Panc1 (cell line): ENCODE measurements at regions not wholly inside any gene's neighbourhood (a gene's known extent, or its start where the extent isn't known, plus 50 kb on each side); places are given as distances from the start of the nearest gene placed in this dataset.

Experiments
- ATAC-seq: fragments of 200-7000 bp; cut with Tn5 transposase; 2 replicates; pipeline ENCODE4 v1.9.1; 2020; ENCODE audit warnings: mild to moderate bottlenecking, moderate library complexity
- BruUV-seq: library from RNA; stranded (reverse); fragments of 400-500 nt; replicated peaks from 2 replicates; lab custom pipeline; 2021; lab: Mats Ljungman, UMichigan
- CTCF ChIA-PET: fragments of 300-600 bp; sonication (Branson Sonifier 250); formaldehyde crosslinking; loops from one replicate; lab custom pipeline; 2022; ENCODE audit warnings: antibody characterized with exemption; lab: Charles Lee
- POLR2A ChIA-PET: fragments of 300-600 bp; sonication (Branson Sonifier 250); formaldehyde crosslinking; loops from one replicate; lab custom pipeline; 2022; ENCODE audit warnings: antibody characterized with exemption; lab: Charles Lee
- DNase-seq: peaks from one replicate; pipeline ENCODE4 v3.0.0-alpha.2; 2010; ENCODE audit warnings: low read depth, low spot score
- H3K27ac ChIP-seq: 2 replicates; pipeline ENCODE4 v1.5.1; 2011; ENCODE audit warnings: mild to moderate bottlenecking, low read length, inconsistent platforms
- H3K27me3 ChIP-seq: fragments of 200-500 bp; sonication (Bioruptor generic); 2 replicates; pipeline ENCODE4 v1.6.0; 2014; ENCODE audit warnings: low read length, inconsistent platforms; ENCODE audit not compliant: control insufficient read depth, insufficient read depth
- H3K36me3 ChIP-seq: fragments of 200-500 bp; sonication (Bioruptor generic); 2 replicates; pipeline ENCODE4 v1.5.1; 2014; ENCODE audit warnings: inconsistent platforms, mild to moderate bottlenecking, low read length, moderate library complexity; ENCODE audit not compliant: control insufficient read depth, insufficient read depth
- H3K4me1 ChIP-seq: 2 replicates; pipeline ENCODE4 v1.5.1; 2011; ENCODE audit warnings: inconsistent platforms, mild to moderate bottlenecking, low read length, moderate library complexity; ENCODE audit not compliant: control insufficient read depth, insufficient read depth
- H3K4me3 ChIP-seq, 2 experiments: 2 replicates each; pipeline ENCODE4 v1.5.1; 2011 to 2012; ENCODE audit warnings: low read depth in 2 of 2, low read length in 2 of 2, mild to moderate bottlenecking in 2 of 2, inconsistent platforms in 1 of 2, moderate library complexity in 1 of 2
- H3K9me3 ChIP-seq: fragments of 200-500 bp; sonication (Bioruptor generic); 2 replicates; pipeline ENCODE4 v1.5.1; 2014; ENCODE audit warnings: low read depth, mild to moderate bottlenecking, inconsistent platforms, low read length, moderate library complexity; ENCODE audit not compliant: control insufficient read depth, insufficient read depth
- POLR2AphosphoS5 ChIP-seq: IDR thresholded peaks from 2 replicates; pipeline ENCODE4 v1.6.1; 2012; ENCODE audit warnings: mild to moderate bottlenecking, low read depth, low read length, moderate library complexity
- SIN3A ChIP-seq: IDR thresholded peaks from 2 replicates; pipeline ENCODE4 v1.6.1; 2012; ENCODE audit warnings: low read depth, mild to moderate bottlenecking, low read length, moderate library complexity, borderline replicate concordance; ENCODE audit not compliant: insufficient read depth
- TCF7L2 ChIP-seq: IDR thresholded peaks from 2 replicates; pipeline ENCODE4 v1.6.1; 2011; ENCODE audit warnings: mild to moderate bottlenecking, low read depth, low read length, inconsistent platforms
- in situ Hi-C: cut with HindIII; loops from 2 replicates; pipeline ENCODE4 v1.10.0; 2016; ENCODE audit warnings: low sequenced_read_pairs, low pct_unique_long_range_greater_than_20kb
- intact Hi-C: fragments of 100-400 bp; cut with micrococcal nuclease; formaldehyde crosslinking; loops from one replicate; pipeline ENCODE4 v1.10.0; 2022; ENCODE audit not compliant: unreplicated experiment
- TF ChIP-seq, protein P1 (sequence below): fragments of 450-650 bp; IDR thresholded peaks from 2 replicates; pipeline ENCODE4 v1.5.1; 2017; ENCODE audit warnings: mild to moderate bottlenecking
- TF ChIP-seq, protein P2 (sequence below), 2 experiments: IDR thresholded peaks; 2 replicates each; pipeline ENCODE4 v1.6.1; 2011 to 2012; ENCODE audit warnings: low read depth in 2 of 2, control low read depth in 1 of 2, low read length in 1 of 2, mild to moderate bottlenecking in 1 of 2, moderate library complexity in 1 of 2; ENCODE audit not compliant: insufficient read depth in 1 of 2

DNA sequence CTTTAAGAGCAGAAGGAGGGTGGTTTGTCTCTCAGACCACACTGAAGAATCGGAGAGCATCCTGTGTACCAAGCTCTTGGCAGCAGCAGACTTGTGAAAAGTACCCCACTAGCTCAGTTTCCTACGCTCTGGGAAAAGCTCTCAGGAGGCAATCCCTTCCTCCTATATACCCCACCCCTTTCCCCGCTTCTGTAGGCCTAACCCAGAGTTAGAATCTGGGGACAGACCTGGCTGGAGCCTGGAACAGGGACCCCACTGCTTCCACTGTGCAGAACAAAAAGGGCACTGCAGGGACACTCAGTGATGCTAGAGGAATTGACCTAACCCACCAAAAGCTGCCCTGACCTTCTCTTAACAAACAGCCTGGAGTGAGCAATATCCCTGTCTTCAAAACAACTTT is 70.0 kb upstream of the CCDC39 start:
- ATAC-seq = no peak
- intact Hi-C loops (no loop called here), in situ Hi-C loops (no loop called here)
- ChIA-PET CTCF (no interaction called here), POLR2A (no interaction called here)
- Histone ChIP-seq H3K36me3 (no peaks in the 10 kb centered on the region), H3K9me3 (no peaks in the 10 kb centered on the region), H3K27me3 (no peaks in the 10 kb centered on the region), H3K4me3 (no peak overlapping the region), H3K27ac (no peak overlapping the region), H3K4me1 (no peaks in the 10 kb centered on the region)
- TF ChIP-seq TCF7L2 = no peak
- TF ChIP-seq POLR2AphosphoS5 = no peak
- TF ChIP-seq SIN3A = no peak
- TF ChIP-seq, protein P1, sequence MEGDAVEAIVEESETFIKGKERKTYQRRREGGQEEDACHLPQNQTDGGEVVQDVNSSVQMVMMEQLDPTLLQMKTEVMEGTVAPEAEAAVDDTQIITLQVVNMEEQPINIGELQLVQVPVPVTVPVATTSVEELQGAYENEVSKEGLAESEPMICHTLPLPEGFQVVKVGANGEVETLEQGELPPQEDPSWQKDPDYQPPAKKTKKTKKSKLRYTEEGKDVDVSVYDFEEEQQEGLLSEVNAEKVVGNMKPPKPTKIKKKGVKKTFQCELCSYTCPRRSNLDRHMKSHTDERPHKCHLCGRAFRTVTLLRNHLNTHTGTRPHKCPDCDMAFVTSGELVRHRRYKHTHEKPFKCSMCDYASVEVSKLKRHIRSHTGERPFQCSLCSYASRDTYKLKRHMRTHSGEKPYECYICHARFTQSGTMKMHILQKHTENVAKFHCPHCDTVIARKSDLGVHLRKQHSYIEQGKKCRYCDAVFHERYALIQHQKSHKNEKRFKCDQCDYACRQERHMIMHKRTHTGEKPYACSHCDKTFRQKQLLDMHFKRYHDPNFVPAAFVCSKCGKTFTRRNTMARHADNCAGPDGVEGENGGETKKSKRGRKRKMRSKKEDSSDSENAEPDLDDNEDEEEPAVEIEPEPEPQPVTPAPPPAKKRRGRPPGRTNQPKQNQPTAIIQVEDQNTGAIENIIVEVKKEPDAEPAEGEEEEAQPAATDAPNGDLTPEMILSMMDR = no peak
- TF ChIP-seq, protein P2, sequence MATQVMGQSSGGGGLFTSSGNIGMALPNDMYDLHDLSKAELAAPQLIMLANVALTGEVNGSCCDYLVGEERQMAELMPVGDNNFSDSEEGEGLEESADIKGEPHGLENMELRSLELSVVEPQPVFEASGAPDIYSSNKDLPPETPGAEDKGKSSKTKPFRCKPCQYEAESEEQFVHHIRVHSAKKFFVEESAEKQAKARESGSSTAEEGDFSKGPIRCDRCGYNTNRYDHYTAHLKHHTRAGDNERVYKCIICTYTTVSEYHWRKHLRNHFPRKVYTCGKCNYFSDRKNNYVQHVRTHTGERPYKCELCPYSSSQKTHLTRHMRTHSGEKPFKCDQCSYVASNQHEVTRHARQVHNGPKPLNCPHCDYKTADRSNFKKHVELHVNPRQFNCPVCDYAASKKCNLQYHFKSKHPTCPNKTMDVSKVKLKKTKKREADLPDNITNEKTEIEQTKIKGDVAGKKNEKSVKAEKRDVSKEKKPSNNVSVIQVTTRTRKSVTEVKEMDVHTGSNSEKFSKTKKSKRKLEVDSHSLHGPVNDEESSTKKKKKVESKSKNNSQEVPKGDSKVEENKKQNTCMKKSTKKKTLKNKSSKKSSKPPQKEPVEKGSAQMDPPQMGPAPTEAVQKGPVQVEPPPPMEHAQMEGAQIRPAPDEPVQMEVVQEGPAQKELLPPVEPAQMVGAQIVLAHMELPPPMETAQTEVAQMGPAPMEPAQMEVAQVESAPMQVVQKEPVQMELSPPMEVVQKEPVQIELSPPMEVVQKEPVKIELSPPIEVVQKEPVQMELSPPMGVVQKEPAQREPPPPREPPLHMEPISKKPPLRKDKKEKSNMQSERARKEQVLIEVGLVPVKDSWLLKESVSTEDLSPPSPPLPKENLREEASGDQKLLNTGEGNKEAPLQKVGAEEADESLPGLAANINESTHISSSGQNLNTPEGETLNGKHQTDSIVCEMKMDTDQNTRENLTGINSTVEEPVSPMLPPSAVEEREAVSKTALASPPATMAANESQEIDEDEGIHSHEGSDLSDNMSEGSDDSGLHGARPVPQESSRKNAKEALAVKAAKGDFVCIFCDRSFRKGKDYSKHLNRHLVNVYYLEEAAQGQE (IDR thresholded peaks at IDR 0.05; ENCODE audit: insufficient read depth in 1 of 2, low read depth in 2 of 2, low read length in 1 of 2) = no peak
- BruUV-seq = no TSS peak
- no peak for DNase-seq

DNA sequence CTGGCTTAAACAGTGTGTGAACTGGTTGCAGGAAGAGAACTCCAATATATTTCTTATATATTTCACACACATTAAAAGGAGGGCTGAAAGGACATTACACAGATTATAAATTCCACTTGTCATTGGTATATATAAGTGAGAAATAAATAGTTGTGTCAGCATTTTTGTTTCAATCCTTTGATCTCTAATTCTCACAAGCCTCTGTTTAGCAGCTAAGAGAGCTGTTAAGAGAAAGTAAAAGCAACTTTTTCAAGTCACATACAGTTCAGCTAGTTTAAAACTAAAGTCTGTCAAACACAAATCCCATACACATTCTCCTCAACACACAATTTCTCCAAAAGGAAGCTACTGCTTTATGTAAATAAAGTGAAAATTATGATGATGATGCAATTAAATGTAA is 70.5 kb upstream of the CCDC39 start:
- ATAC-seq = no peak
- no peak overlapping the region for H3K27ac ChIP-seq
- no peaks in the 10 kb centered on the region for H3K27me3 ChIP-seq
- no peak for DNase-seq
- no peaks in the 10 kb centered on the region for H3K36me3 ChIP-seq
- TF ChIP-seq POLR2AphosphoS5 (no peak), TCF7L2 (no peak), SIN3A (no peak)
- TF ChIP-seq, protein P1 = no peak
- TF ChIP-seq, protein P2 (IDR thresholded peaks at IDR 0.05; ENCODE audit: insufficient read depth in 1 of 2, low read depth in 2 of 2, low read length in 1 of 2) = no peak
- ChIA-PET POLR2A (no interaction called here), CTCF (no interaction called here)
- no TSS peak for BruUV-seq
- H3K4me3 ChIP-seq = no peak overlapping the region
- no peaks in the 10 kb centered on the region for H3K4me1 ChIP-seq
- in situ Hi-C loops = no loop called here
- intact Hi-C loops = no loop called here
- no peaks in the 10 kb centered on the region for H3K9me3 ChIP-seq
